H1 (cell line): ENCODE measurements at regions not wholly inside any gene's neighbourhood (a gene's known extent, or its start where the extent isn't known, plus 50 kb on each side); places are given as distances from the start of the nearest gene placed in this dataset.

Experiments
- CTCF ChIA-PET: fragments of 300-600 bp; sonication (Branson Sonifier 250); formaldehyde crosslinking; loops from one replicate; lab custom pipeline; 2021; ENCODE audit not compliant: partially characterized antibody; lab: Charles Lee
- POLR2A ChIA-PET: fragments of 300-600 bp; sonication (Branson Sonifier 250); formaldehyde crosslinking; loops from one replicate; lab custom pipeline; 2021; ENCODE audit warnings: inconsistent platforms; ENCODE audit not compliant: partially characterized antibody; lab: Charles Lee
- DNase-seq, 2 experiments: peaks; one replicate each; pipeline versions ENCODE4 v3.0.0 to v3.0.0-alpha.2; 2010 to 2022; ENCODE audit warnings: low spot score in 2 of 2, low read depth in 1 of 2, mixed read lengths in 1 of 2
- FAIRE-seq: peaks from 2 replicates; lab custom pipeline; 2011; peaks lifted over from hg19 to GRCh38; lab: Jason Lieb, UNC
- H2AFZ ChIP-seq: 2 replicates; pipeline ENCODE4 v1.8.1; 2012; ENCODE audit warnings: low read length, inconsistent platforms
- H2AK5ac ChIP-seq: 2 replicates; pipeline ENCODE4 v1.6.1; 2013; ENCODE audit warnings: low read depth, low read length
- H2BK120ac ChIP-seq: replicated peaks from 2 replicates; pipeline ENCODE3; 2013; ENCODE audit warnings: low read depth, low read length, inconsistent platforms
- H2BK12ac ChIP-seq: 2 replicates; pipeline ENCODE4 v1.6.1; 2013; ENCODE audit warnings: low read depth, low read length
- H2BK15ac ChIP-seq: 2 replicates; pipeline ENCODE4 v1.6.1; 2013; ENCODE audit warnings: low read length
- H2BK20ac ChIP-seq: 2 replicates; pipeline ENCODE4 v1.6.1; 2013; ENCODE audit warnings: low read length
- H2BK5ac ChIP-seq: 2 replicates; pipeline ENCODE4 v1.6.1; 2013; ENCODE audit warnings: low read depth, low read length
- H3K14ac ChIP-seq: 2 replicates; pipeline ENCODE4 v1.6.1; 2013; ENCODE audit warnings: inconsistent platforms; ENCODE audit not compliant: insufficient read length
- H3K18ac ChIP-seq: 2 replicates; pipeline ENCODE4 v1.6.1; 2013; ENCODE audit warnings: low read length; ENCODE audit errors: extremely low read depth
- H3K23ac ChIP-seq: 2 replicates; pipeline ENCODE4 v1.6.1; 2013; ENCODE audit warnings: inconsistent platforms; ENCODE audit not compliant: insufficient read length
- H3K23me2 ChIP-seq: 2 replicates; pipeline ENCODE4 v1.6.1; 2013; ENCODE audit warnings: low read depth, low read length
- H3K27ac ChIP-seq: 2 replicates; pipeline ENCODE4 v1.6.1; 2011; ENCODE audit warnings: low read depth, low read length, inconsistent platforms
- H3K27me3 ChIP-seq, 4 experiments: replicated peaks in 1 of 4; 1 replicate in 1 of 4; 2 replicates in 3 of 4; pipeline versions ENCODE4 v1.6.1 to v1.8.1; 2011 to 2013; ENCODE audit warnings: low read length in 3 of 4, mild to moderate bottlenecking in 3 of 4, inconsistent platforms in 2 of 4, mixed read lengths in 2 of 4, moderate library complexity in 1 of 4; ENCODE audit not compliant: control insufficient read depth in 3 of 4, insufficient read depth in 3 of 4; ENCODE audit errors: extremely low read depth in 1 of 4
- H3K36me3 ChIP-seq, 4 experiments: 2 replicates each; pipeline versions ENCODE4 v1.6.1 to v1.8.1; 2011 to 2013; ENCODE audit warnings: mild to moderate bottlenecking in 4 of 4, low read length in 3 of 4, moderate library complexity in 2 of 4, control low read depth in 1 of 4, inconsistent platforms in 1 of 4; ENCODE audit not compliant: insufficient read depth in 4 of 4, control insufficient read depth in 2 of 4
- H3K4ac ChIP-seq: replicated peaks from 2 replicates; pipeline ENCODE3; 2013; ENCODE audit warnings: low read length, low read depth, mixed read lengths, inconsistent platforms; ENCODE audit not compliant: insufficient read length
- H3K4me1 ChIP-seq, 4 experiments: replicated peaks in 1 of 4; 1 replicate in 1 of 4; 2 replicates in 3 of 4; pipeline versions ENCODE4 v1.6.1 to v1.8.1; 2011 to 2013; ENCODE audit warnings: low read length in 3 of 4, inconsistent platforms in 2 of 4, mixed read lengths in 1 of 4; ENCODE audit not compliant: insufficient read depth in 4 of 4, control insufficient read depth in 3 of 4
- H3K4me2 ChIP-seq, 2 experiments: 2 replicates each; pipeline versions ENCODE4 v1.6.1 to v1.8.1; 2011 to 2013; ENCODE audit warnings: low read depth in 2 of 2, low read length in 2 of 2, control low read depth in 1 of 2, inconsistent platforms in 1 of 2, mild to moderate bottlenecking in 1 of 2; ENCODE audit not compliant: insufficient read depth in 1 of 2
- H3K4me3 ChIP-seq, 4 experiments: fragments of 200-600, 300-600 bp in 1 of 4; sonication (generic), shearing (Covaris generic), sonication (Bioruptor Twin) in 1 of 4; 2 replicates each; pipeline versions ENCODE4 v1.5.1 to v1.8.1; 2011 to 2016; ENCODE audit warnings: low read length in 4 of 4, low read depth in 3 of 4, control low read depth in 2 of 4, inconsistent platforms in 2 of 4, mild to moderate bottlenecking in 2 of 4, mixed read lengths in 1 of 4, moderate library complexity in 1 of 4; ENCODE audit not compliant: insufficient read depth in 2 of 4; ENCODE audit errors: extremely low read depth in 1 of 4
- H3K56ac ChIP-seq: replicated peaks from 2 replicates; pipeline ENCODE3; 2013; ENCODE audit warnings: low read depth, mild to moderate bottlenecking, mixed read lengths, low read length, inconsistent platforms; ENCODE audit not compliant: insufficient read length
- H3K79me1 ChIP-seq: 2 replicates; pipeline ENCODE4 v1.6.1; 2013; ENCODE audit warnings: low read depth, low read length, control low read depth
- H3K79me2 ChIP-seq, 2 experiments: 2 replicates each; pipeline versions ENCODE4 v1.6.1 to v1.8.1; 2012 to 2013; ENCODE audit warnings: low read length in 2 of 2, mild to moderate bottlenecking in 2 of 2, inconsistent platforms in 1 of 2; ENCODE audit not compliant: insufficient read depth in 2 of 2, control insufficient read depth in 1 of 2
- H3K9ac ChIP-seq, 4 experiments: replicated peaks in 1 of 4; 1 replicate in 1 of 4; 2 replicates in 3 of 4; pipeline versions ENCODE4 v1.6.1 to v1.8.1; 2011 to 2013; ENCODE audit warnings: low read depth in 3 of 4, low read length in 3 of 4, control low read depth in 2 of 4, mild to moderate bottlenecking in 2 of 4, moderate library complexity in 2 of 4, inconsistent platforms in 1 of 4; ENCODE audit errors: extremely low read depth in 1 of 4
- H3K9me3 ChIP-seq, 2 experiments: 2 replicates each; pipeline versions ENCODE4 v1.6.1 to v1.8.1; 2012 to 2013; ENCODE audit warnings: mild to moderate bottlenecking in 2 of 2, moderate library complexity in 2 of 2, control low read depth in 1 of 2, inconsistent platforms in 1 of 2, low read depth in 1 of 2, low read length in 1 of 2, mixed read lengths in 1 of 2; ENCODE audit not compliant: insufficient read depth in 2 of 2
- H4K20me1 ChIP-seq, 2 experiments: replicated peaks in 1 of 2; 2 replicates each; pipeline versions ENCODE3 to v1.8.1; 2011 to 2013; ENCODE audit warnings: inconsistent platforms in 2 of 2, low read length in 2 of 2, mild to moderate bottlenecking in 1 of 2; ENCODE audit not compliant: insufficient read depth in 2 of 2, control insufficient read depth in 1 of 2
- H4K5ac ChIP-seq: 2 replicates; pipeline ENCODE4 v1.6.1; 2013; ENCODE audit warnings: low read length, low read depth, mixed read lengths, inconsistent platforms; ENCODE audit not compliant: insufficient read length
- H4K8ac ChIP-seq: 2 replicates; pipeline ENCODE4 v1.8.0; 2013; ENCODE audit warnings: mild to moderate bottlenecking, moderate library complexity, low read length, inconsistent platforms; ENCODE audit not compliant: insufficient read depth; ENCODE audit errors: extremely low read depth
- H4K91ac ChIP-seq: replicated peaks from 2 replicates; pipeline ENCODE3; 2013; ENCODE audit warnings: low read length, mixed read lengths, inconsistent platforms; ENCODE audit not compliant: insufficient read length
- ASH2L ChIP-seq: fragments of 200-600, 300-600 bp; sonication (generic); IDR thresholded peaks from one replicate; pipeline ENCODE4 v1.7.1; 2017; ENCODE audit warnings: low read length
- CBX5 ChIP-seq: fragments of 300-800, 300-1000 bp; sonication (generic); IDR thresholded peaks from 2 replicates; pipeline ENCODE4 v1.7.1; 2016; ENCODE audit warnings: antibody characterized with exemption, low read length, low read depth
- HDAC2 ChIP-seq, 2 experiments: fragments of 300-600 bp in 1 of 2; sonication (generic) in 1 of 2; IDR thresholded peaks; 2 replicates each; pipeline ENCODE4 v1.6.1; 2011 to 2012; ENCODE audit warnings: low read depth in 2 of 2, low read length in 2 of 2, mild to moderate bottlenecking in 2 of 2, moderate library complexity in 2 of 2, borderline replicate concordance in 1 of 2, inconsistent platforms in 1 of 2
- KDM5A ChIP-seq: fragments of 200-600 bp; IDR thresholded peaks from 2 replicates; pipeline ENCODE4 v1.7.1; 2012; ENCODE audit warnings: mild to moderate bottlenecking, low read length, inconsistent platforms, mixed read lengths
- NANOG ChIP-seq: IDR thresholded peaks from 2 replicates; pipeline ENCODE4 v1.6.1; 2011; ENCODE audit warnings: low read length, low read depth, mild to moderate bottlenecking, inconsistent platforms; ENCODE audit not compliant: insufficient read depth, poor library complexity, severe bottlenecking
- PHF8 ChIP-seq: fragments of 200-600 bp; sonication (generic); conservative IDR thresholded peaks from 2 replicates; pipeline ENCODE4 v1.7.1; 2012; ENCODE audit warnings: low read depth, mild to moderate bottlenecking, inconsistent platforms, low read length, moderate library complexity
- SAP30 ChIP-seq: fragments of 300-600 bp; sonication (generic); IDR thresholded peaks from 2 replicates; pipeline ENCODE4 v1.7.1; 2012; ENCODE audit warnings: low read length, moderate library complexity, mild to moderate bottlenecking, inconsistent platforms; ENCODE audit not compliant: insufficient read depth, insufficient replicate concordance
- SIX5 ChIP-seq: IDR thresholded peaks from 2 replicates; pipeline ENCODE4 v1.6.1; 2011; ENCODE audit warnings: mild to moderate bottlenecking, low read depth, low read length
- TAF1 ChIP-seq: IDR thresholded peaks from 2 replicates; pipeline ENCODE4 v1.6.1; 2011; ENCODE audit warnings: mild to moderate bottlenecking, low read depth, low read length
- WGBS, 2 experiments: shearing (Covaris generic) in 1 of 2; methylation state at CpG; one replicate each; pipeline versions ENCODE4 v1.1.6 to v1.1.7; 2013 to 2015; ENCODE audit warnings: low lambda C conversion rate in 2 of 2, mixed read lengths in 2 of 2, inconsistent platforms in 1 of 2, low coverage in 1 of 2, missing lambda C conversion rate in 1 of 2; ENCODE audit not compliant: insufficient replicate concordance in 2 of 2, insufficient coverage in 1 of 2, insufficient read length in 1 of 2; ENCODE audit errors: extremely low coverage in 1 of 2, missing lambda C conversion rate in 1 of 2; 5-methylcytosine and 5-hydroxymethylcytosine counted together
- TF ChIP-seq, protein P1 (sequence below): IDR thresholded peaks from 2 replicates; pipeline ENCODE4 v1.6.1; 2011; ENCODE audit warnings: low read length, improper control_type of control experiment

DNA sequence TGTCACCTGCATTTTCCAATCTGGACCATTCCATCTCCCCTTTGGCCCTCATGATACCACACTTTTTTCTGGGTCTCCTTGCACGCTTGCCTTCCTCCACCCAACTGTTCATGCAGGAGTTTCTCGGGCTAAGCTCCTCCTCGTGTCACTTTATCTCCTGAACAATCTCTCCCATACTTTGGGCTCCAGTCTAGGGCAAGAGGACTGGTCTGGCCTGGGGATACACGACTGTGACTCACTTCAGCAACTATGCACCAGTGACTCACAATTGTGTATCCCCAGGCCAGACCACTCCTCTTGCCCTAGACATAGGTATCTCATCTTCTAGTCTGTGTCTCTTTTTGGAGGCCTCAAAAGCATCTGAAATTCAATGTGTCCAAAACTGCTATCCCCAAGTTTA is 149.4 kb upstream of the PTPRM start:
- Histone ChIP-seq H3K4me1 (peaks cover 0 to 4% (median 0%) of the 10 kb centered on the region in 4 experiments; a peak in 2 of 7 replicates), H4K91ac (no peak overlapping the region), H3K23me2 (no peaks in the 10 kb centered on the region), H2BK12ac (no peak overlapping the region), H3K79me2 (no peaks in the 10 kb centered on the region), H2BK20ac (no peak overlapping the region), H3K18ac (no peak overlapping the region), H2BK15ac (no peak overlapping the region), H2AK5ac (no peak overlapping the region), H3K4me3 (no peak overlapping the region), H3K27me3 (no peaks in the 10 kb centered on the region), H3K4me2 (no peak overlapping the region), H4K20me1 (no peaks in the 10 kb centered on the region), H2AFZ (no peak overlapping the region), H4K5ac (no peak overlapping the region), H3K27ac (no peak overlapping the region), H4K8ac (no peak overlapping the region), H3K23ac (no peak overlapping the region), H3K36me3 (no peaks in the 10 kb centered on the region), H3K4ac (no peak overlapping the region), H2BK5ac (no peak overlapping the region), H2BK120ac (no peak overlapping the region), H3K9ac (no peak overlapping the region), H3K56ac (no peak overlapping the region), H3K9me3 (no peaks in the 10 kb centered on the region), H3K79me1 (no peaks in the 10 kb centered on the region), H3K14ac (no peak overlapping the region)
- WGBS, 2 experiments: 91% methylated on average over 4 of the region's 4 CpGs; no CpG with 5 or more reads in 1 of the 2 experiments
- TF ChIP-seq CBX5 (no peak), SAP30 (no peak), HDAC2 (IDR thresholded peaks at IDR 0.05; ENCODE audit: borderline replicate concordance in 1 of 2, low read depth in 2 of 2, low read length in 2 of 2) (no peak), KDM5A (no peak), ASH2L (no peak), TAF1 (no peak), NANOG (no peak), PHF8 (no peak), SIX5 (no peak)
- TF ChIP-seq, protein P1, sequence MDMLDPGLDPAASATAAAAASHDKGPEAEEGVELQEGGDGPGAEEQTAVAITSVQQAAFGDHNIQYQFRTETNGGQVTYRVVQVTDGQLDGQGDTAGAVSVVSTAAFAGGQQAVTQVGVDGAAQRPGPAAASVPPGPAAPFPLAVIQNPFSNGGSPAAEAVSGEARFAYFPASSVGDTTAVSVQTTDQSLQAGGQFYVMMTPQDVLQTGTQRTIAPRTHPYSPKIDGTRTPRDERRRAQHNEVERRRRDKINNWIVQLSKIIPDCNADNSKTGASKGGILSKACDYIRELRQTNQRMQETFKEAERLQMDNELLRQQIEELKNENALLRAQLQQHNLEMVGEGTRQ: no peak
- ChIA-PET POLR2A (no interaction called here), CTCF (no interaction called here)
- DNase-seq (no peak), FAIRE-seq (no peak)
